K562 (cell line): ENCODE measurements at regions not wholly inside any gene's neighbourhood (a gene's known extent, or its start where the extent isn't known, plus 50 kb on each side); places are given as distances from the start of the nearest gene placed in this dataset.

Experiments
- CTCF ChIP-seq, 3 experiments: IDR thresholded peaks in 2 of 3; conservative IDR thresholded peaks in 1 of 3; 2 replicates each; pipeline ENCODE4 v1.5.1; 2011 to 2012; ENCODE audit warnings: low read length in 3 of 3, mild to moderate bottlenecking in 3 of 3, control low read depth in 2 of 3, improper control_type of control experiment in 1 of 3, inconsistent platforms in 1 of 3, low read depth in 1 of 3, mixed read lengths in 1 of 3, moderate library complexity in 1 of 3; ENCODE audit not compliant: insufficient read depth in 2 of 3
- JUND ChIP-seq, 2 experiments: IDR thresholded peaks; 2 replicates in 1 of 2; 3 replicates in 1 of 2; pipeline ENCODE4 v1.6.1; 2011; ENCODE audit warnings: borderline replicate concordance in 2 of 2, low read depth in 2 of 2, low read length in 2 of 2, improper control_type of control experiment in 1 of 2, missing biosample characterization in 1 of 2, missing genetic modification characterization in 1 of 2, missing genetic modification reagents in 1 of 2
- STAT5B ChIP-seq: fragments of 250-450 bp; sonication (Bioruptor Pico); IDR thresholded peaks from 2 replicates; pipeline ENCODE4 v1.8.0; 2021; ENCODE audit warnings: mild to moderate bottlenecking, inconsistent platforms
- USF1 ChIP-seq: sonication (generic); formaldehyde crosslinking; IDR thresholded peaks from 2 replicates; pipeline ENCODE4 v1.9.0; 2022; ENCODE audit warnings: mild to moderate bottlenecking, missing genetic modification reagents

- TF ChIP-seq STAT5B (CRISPR knock-in tag) (no peak), CTCF (IDR thresholded peaks at IDR 0.05 in 2 of 3, conservative IDR thresholded peaks at IDR 0.05 in 1 of 3; ENCODE audit: insufficient read depth in 2 of 3, low read depth in 1 of 3, low read length in 3 of 3) (no peak), USF1 (CRISPR knock-in tag) (no peak), JUND (IDR thresholded peaks at IDR 0.05; ENCODE audit: borderline replicate concordance, low read depth, low read length) (no peak), JUND (tag; IDR thresholded peaks at IDR 0.05; ENCODE audit: borderline replicate concordance, low read depth, low read length) (no peak)
Measured at GRCh38 chr9:78525986-78526560, 229.1 kb downstream of the PSAT1 start.
